ENCODE measurements at regions not wholly inside any gene's neighbourhood (a gene's known extent, or its start where the extent isn't known, plus 50 kb on each side); places are given as distances from the start of the nearest gene placed in this dataset.

GRCh38 chr7:25319707-25320106 is 91.4 kb upstream of the NPVF start:
- Histone ChIP-seq H3K4me3 (no peak overlapping the region), H3K27me3 (no peaks in the 10 kb centered on the region), H3K27ac (no peak overlapping the region), H3K9me3 (no peaks in the 10 kb centered on the region), H3K4me1 (no peaks in the 10 kb centered on the region), H3K36me3 (no peaks in the 10 kb centered on the region)
- intact Hi-C loops (cut with DNase I) = no loop called here
- TF ChIP-seq CTCF (IDR thresholded peaks at IDR 0.05) = no peak
- ATAC-seq = no peak
- no peak for DNase-seq

GRCh38 chr7:25320791-25321190 is 92.5 kb upstream of the NPVF start:
- Histone ChIP-seq H3K4me1 (no peaks in the 10 kb centered on the region), H3K9me3 (no peaks in the 10 kb centered on the region), H3K27ac (no peak overlapping the region), H3K4me3 (no peak overlapping the region), H3K27me3 (no peaks in the 10 kb centered on the region), H3K36me3 (no peaks in the 10 kb centered on the region)
- intact Hi-C loops (cut with DNase I) = no loop called here
- ATAC-seq = no peak
- DNase-seq = no peak
- no peak for TF ChIP-seq CTCF (IDR thresholded peaks at IDR 0.05)

- no peaks in the 10 kb centered on the region for H3K9me3 ChIP-seq
- no peak overlapping the region for H3K27ac ChIP-seq
- TF ChIP-seq CTCF (IDR thresholded peaks at IDR 0.05) = no peak
- no peak overlapping the region for H3K4me3 ChIP-seq
- H3K4me1 ChIP-seq = no peaks in the 10 kb centered on the region
- intact Hi-C loops (cut with DNase I) = no loop called here
- no peaks in the 10 kb centered on the region for H3K27me3 ChIP-seq
- DNase-seq (no peak), ATAC-seq (no peak)
- no peaks in the 10 kb centered on the region for H3K36me3 ChIP-seq
Measured at GRCh38 chr7:25321424-25321823, 93.1 kb upstream of the NPVF start.

GRCh38 chr7:25322473-25322872 is 94.2 kb upstream of the NPVF start:
- Histone ChIP-seq H3K4me3 (no peak overlapping the region), H3K9me3 (no peaks in the 10 kb centered on the region), H3K4me1 (no peaks in the 10 kb centered on the region), H3K36me3 (no peaks in the 10 kb centered on the region), H3K27me3 (no peaks in the 10 kb centered on the region), H3K27ac (no peak overlapping the region)
- ATAC-seq (no peak), DNase-seq (no peak)
- intact Hi-C loops (cut with DNase I) = no loop called here
- TF ChIP-seq CTCF (IDR thresholded peaks at IDR 0.05) = no peak

- Histone ChIP-seq H3K27me3 (no peaks in the 10 kb centered on the region), H3K4me3 (no peak overlapping the region), H3K27ac (no peak overlapping the region), H3K4me1 (no peaks in the 10 kb centered on the region), H3K36me3 (no peaks in the 10 kb centered on the region), H3K9me3 (no peaks in the 10 kb centered on the region)
- TF ChIP-seq CTCF (IDR thresholded peaks at IDR 0.05) = no peak
- intact Hi-C loops (cut with DNase I) = no loop called here
- ATAC-seq = no peak
- DNase-seq = no peak
Measured at GRCh38 chr7:25325186-25325757, 97.0 kb upstream of the NPVF start.

Data from left lung (tissue), 4 donors.